ENCODE measurements at regions not wholly inside any gene's neighbourhood (a gene's known extent, or its start where the extent isn't known, plus 50 kb on each side); places are given as distances from the start of the nearest gene placed in this dataset.

- TF ChIP-seq ETS1 (IDR thresholded peaks at IDR 0.05): no peak
- TF ChIP-seq EZH2phosphoT487 (IDR thresholded peaks at IDR 0.05; ENCODE audit: unreplicated experiment): no peak
- no peak for TF ChIP-seq CTCF (conservative IDR thresholded peaks at IDR 0.05; ENCODE audit: low read depth in 2 of 2)
- TF ChIP-seq EZH2 (IDR thresholded peaks at IDR 0.05; ENCODE audit: low read depth, unreplicated experiment): no peak
- TF ChIP-seq POLR2AphosphoS5 (IDR thresholded peaks at IDR 0.05; ENCODE audit: low read depth): no peak
- TF ChIP-seq REST (IDR thresholded peaks at IDR 0.05; ENCODE audit: unreplicated experiment): no peak
- TF ChIP-seq JUNB (IDR thresholded peaks at IDR 0.05; ENCODE audit: unreplicated experiment): no peak
- TF ChIP-seq ZNF331 (CRISPR knock-in tag; IDR thresholded peaks at IDR 0.05; ENCODE audit: low read depth): no peak
- TF ChIP-seq CREB1 (CRISPR knock-in tag; IDR thresholded peaks at IDR 0.05; ENCODE audit: low read depth): no peak
- TF ChIP-seq STAT1 (IDR thresholded peaks at IDR 0.05; ENCODE audit: unreplicated experiment): no peak
Observed at GRCh38 chr9:90307891-90308290, 334.7 kb downstream of the DIRAS2 start.

All from GM23338 (cell line).